Superior temporal gyrus (tissue), 1 donor: ENCODE measurements at regions not wholly inside any gene's neighbourhood (a gene's known extent, or its start where the extent isn't known, plus 50 kb on each side); places are given as distances from the start of the nearest gene placed in this dataset.
"Not testable (repeated sequence)": the region's sequence is repeated elsewhere in the genome, so short reads cannot be mapped to it uniquely, and the experiment has no call there.

ENCODE experiments used
- DNase-seq: peaks from one replicate; pipeline ENCODE4 v3.0.0-alpha.2; 2016; ENCODE audit errors: extremely low spot score

DNA sequence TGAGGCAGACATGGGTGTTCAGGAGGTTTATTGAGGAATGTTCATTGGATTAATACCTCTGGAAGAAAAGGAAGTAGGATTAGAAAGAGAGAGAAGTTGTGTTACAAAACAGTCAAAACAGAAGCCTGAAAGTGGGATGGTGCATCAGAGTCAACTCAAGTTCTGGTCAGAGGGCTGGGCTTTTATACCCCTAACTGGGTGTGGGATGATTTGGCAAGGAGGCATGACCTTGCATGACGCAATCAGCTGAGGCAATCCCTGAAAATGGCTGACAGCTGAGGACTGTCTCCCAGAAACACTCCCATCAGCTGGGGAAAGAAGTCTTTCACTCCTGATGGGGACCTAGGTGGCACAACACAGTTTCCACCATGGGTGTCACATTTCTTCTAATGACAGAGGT lies 818.2 kb downstream of the SATB2 start:
- no peak for DNase-seq

DNA sequence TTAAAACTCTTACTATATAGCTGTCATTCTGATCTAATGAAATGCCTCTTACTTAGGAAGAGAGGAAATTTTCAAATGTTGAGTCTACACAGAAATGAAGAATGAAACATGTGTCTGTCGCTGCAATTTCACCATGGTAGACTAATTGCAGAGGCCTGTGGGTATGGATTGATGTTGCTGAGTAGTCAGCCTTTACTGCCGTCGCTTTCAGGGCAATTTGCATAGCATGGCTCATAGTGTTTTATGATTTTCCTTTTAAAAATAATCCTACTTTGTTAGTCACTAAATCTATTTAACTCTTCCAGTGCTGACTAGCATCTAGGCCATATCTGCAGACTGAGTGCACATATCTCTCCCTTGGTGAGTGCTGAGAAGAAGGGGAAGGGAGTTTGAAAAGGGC lies 819.2 kb downstream of the SATB2 start:
- no peak for DNase-seq

DNA sequence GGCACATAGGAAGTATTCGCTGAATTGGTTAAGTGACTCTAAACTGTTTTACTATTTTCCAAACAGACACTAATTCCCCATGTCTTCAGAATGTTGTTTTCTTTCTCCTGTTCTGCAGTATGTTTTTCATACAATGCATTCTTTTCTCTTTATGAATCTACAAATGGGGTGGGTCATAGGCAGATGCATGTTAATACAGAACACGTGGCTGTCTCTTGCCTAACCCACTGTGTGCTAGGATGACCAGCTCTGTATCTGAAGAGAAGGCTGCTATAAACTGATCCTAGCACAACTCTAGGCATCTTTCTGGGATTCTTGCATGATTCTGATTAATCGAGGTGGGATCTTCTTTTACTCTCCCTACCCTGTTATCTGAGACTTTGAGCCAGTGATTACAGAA lies 826.0 kb downstream of the PLCL1 start:
- DNase-seq, result no peak

DNA sequence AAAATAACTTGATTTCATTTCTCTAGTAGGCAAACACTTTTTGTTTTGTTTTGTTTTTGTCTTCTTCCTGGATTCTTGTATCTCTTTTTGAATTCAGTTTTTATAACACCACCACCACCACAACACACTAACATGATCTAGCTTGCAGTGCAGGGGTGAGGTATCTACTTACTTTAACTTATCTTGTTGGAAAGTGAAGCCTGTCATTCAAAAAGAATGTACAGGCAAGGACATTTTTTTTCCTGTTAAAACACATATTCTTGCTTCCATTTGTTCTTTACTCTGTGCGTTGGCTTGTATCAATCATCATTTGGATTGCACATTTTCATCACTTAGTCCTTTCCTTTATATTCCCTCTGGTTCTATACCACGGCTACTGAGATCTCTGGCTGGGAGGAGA lies 824.2 kb downstream of the PLCL1 start:
- no peak for DNase-seq

DNA sequence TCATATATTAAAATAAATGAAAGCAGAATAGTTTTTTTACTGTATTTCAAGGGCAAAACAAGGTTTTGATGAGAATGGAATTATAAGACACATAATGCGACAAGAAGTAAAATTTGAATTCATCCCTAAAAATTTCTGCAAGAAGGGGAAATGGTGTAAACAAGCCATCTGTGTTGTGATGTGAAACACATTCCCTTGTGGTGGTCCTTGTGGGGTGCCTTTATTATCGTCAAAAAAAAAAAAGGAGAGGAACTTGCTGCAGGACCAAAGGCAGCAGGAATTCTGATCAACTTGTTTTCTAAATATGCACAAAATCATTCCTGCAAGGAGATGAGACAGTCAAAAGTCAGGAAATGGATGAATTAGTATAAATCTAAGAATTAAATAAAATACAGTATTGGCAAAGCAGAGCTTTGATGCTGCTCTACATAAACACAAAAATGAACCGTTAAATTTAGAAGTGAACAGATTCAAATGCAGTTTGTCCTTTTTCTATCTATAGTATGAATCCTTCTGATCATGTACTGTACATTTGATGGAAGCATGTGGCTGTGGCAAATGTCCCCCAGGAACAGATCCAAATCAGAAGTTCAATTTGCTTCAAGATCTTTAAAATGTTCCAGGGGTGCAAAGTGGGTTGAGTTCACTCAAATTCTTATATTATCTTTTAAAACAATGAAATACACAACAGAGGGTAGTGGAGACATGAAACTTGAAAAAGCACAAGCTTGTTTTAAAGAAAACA lies 818.8 kb downstream of the PLCL1 start:
- DNase-seq, result no peak

GRCh38 chr2:198615972-198616371 lies 811.6 kb downstream of the PLCL1 start:
- DNase-seq, result no peak

DNA sequence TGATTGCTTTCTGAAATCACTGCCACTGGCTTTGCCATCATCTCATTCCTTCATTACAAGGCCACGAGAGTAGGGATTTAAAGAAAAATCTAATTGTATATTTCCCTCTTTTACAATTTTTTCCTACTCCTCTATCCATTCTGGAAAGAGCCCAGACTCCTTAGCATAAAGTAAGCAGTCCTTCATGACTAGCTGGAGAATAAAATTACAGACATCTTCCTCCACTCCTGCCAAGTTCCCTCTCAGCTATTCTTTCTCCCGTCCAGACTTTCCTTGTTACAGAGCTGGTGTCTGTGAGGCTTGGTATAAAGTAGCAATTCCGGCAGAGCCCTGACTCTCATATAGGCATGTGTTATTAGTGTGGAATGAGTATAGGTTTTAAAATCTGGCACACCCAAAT lies 806.8 kb downstream of the PLCL1 start:
- DNase-seq, result no peak

GRCh38 chr2:198604599-198604998 lies 800.2 kb downstream of the PLCL1 start:
- no peak for DNase-seq

DNA sequence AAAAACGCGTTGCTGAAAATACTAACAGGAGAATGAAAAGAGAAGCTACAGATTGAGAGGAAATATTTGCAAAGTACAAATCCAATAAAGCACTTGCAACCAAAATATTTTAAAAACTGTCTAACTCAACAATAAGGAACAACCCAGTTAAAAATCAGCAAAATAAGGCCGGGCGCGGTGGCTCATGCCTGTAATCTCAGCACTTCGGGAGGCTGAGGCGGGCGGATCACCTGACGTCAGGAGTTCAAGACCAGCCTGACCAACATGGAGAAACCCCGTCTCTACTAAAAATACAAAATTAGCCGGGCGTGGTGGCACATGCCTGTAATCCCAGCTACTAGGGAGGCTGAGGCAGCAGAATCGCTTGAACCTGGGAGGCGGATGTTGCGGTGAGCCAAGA lies 798.6 kb downstream of the PLCL1 start:
- not testable (repeated sequence) for DNase-seq

DNA sequence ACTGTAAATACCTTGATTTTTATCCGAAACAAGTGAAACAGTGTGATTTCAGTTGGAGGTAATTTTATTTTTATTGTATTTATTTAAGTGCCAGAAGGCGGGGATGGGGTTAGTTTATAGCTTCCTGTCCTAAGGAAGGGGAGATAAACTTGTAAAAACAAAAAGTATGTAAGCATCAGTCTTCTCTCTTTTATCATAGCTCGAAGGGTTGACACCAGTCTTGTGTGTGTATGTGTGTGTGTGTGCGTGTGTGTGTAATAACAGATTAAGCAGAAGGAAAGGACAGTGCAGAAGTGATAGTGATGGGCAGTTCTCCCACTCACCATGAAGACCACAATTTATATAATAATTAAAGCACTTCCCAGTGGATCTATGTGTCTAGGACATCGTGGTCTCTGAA lies 793.3 kb downstream of the PLCL1 start:
- DNase-seq, result no peak

- DNase-seq, result no peak
These were observed 792.6 kb downstream of the PLCL1 start for GRCh38 chr2:198596985-198597384.

GRCh38 chr2:198595721-198596120 lies 791.3 kb downstream of the PLCL1 start:
- no peak for DNase-seq

- no peak for DNase-seq
These were observed 787.2 kb downstream of the PLCL1 start for GRCh38 chr2:198591586-198591985.

- no peak for DNase-seq
These were observed 783.3 kb downstream of the PLCL1 start for GRCh38 chr2:198587741-198588140.

DNA sequence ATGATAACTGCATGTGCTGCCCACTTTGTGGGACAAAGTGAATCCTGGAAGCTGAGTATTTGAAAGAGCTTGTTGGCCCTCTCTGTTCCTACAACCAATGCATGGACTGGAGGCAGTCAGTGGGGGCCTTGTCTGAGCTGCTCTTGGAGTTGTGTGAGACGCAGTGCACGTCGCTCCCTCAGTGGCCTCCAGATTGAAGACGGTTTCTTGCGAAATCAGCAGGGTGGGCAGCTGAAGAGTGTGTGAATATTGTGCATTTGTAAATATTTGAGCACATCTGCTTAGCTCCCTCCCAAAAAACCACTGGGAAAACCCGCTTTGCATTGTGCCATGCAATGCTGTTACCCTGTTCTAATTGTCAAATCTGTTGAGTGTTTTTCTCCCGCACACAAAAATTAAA lies 782.8 kb downstream of the PLCL1 start:
- no peak for DNase-seq

- no peak for DNase-seq
These were observed 767.0 kb downstream of the PLCL1 start for GRCh38 chr2:198571393-198571792.

DNA sequence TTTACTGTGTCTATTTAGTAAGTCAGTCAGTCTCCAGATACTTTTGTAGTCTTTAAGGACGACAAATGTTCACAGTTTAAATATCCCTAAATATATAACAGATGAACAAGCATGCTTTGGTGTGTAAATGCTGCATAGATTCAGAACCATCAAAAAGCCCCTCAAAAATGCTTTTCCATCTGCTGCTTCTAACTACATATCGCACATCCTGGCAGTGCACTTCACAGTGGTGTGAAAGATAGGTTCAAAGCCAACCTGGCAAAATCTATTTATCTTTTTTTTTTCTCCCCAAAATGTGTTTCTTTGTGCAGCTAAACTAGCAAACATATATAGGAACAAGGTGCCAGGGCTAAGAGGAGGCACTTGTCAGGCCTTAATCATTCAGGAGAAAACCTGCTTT lies 753.8 kb downstream of the PLCL1 start:
- no peak for DNase-seq

GRCh38 chr2:198546122-198546521 lies 741.7 kb downstream of the PLCL1 start:
- peak; percentile 11 for DNase-seq

GRCh38 chr2:198545411-198545810 lies 741.0 kb downstream of the PLCL1 start:
- DNase-seq, result no peak

GRCh38 chr2:198544461-198544860 lies 740.1 kb downstream of the PLCL1 start:
- no peak for DNase-seq

DNA sequence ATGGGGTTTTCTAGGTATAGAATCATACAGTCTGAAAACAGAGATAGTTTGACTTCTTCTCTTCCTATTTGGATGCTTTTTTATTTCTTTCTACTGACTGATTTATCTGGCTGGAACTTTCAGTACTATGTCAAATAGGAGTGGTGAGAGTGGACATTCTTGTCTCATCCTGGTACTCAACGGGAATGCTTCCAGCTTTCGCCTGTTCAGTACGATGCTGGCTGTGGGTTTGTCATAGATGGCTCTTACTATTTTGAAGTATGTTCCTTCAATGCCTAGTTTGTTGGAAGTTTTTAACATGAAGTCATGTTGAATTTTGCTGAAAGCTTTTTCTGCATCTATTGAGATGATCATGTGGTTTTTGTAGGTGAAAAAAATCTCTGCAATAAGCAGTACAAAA lies 730.4 kb downstream of the PLCL1 start:
- no peak for DNase-seq

GRCh38 chr2:198525211-198525969 lies 721.0 kb downstream of the PLCL1 start:
- DNase-seq, result no peak

DNA sequence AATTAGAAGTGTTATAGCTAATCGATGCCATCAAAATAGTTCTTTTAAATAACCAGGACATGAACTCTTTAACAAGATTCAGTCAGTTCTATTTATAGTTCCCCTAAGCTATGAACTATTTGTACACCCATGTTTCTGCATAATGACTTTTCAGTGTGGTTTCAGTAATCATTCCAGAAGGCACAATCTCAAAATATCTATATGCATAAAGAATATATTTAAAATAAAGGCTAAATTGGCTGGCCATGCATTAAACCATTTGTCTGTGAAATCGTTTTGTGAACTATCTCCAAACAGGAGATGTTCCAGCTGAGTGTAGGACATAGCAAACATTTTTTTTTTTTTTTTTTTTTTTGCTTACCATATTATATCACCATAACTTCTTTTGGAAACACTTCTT lies 719.3 kb downstream of the PLCL1 start:
- no peak for DNase-seq
